HepG2 (cell line): ENCODE measurements at regions not wholly inside any gene's neighbourhood (a gene's known extent, or its start where the extent isn't known, plus 50 kb on each side); places are given as distances from the start of the nearest gene placed in this dataset.

Experiments used
- ATAC-seq: fragments of 200-7000 bp; cut with Tn5 transposase; 3 replicates; pipeline ENCODE4 v1.9.1; 2020; ENCODE audit warnings: mild to moderate bottlenecking, moderate library complexity
- BruUV-seq: library from RNA; stranded (reverse); fragments of 400-500 nt; replicated peaks from 2 replicates; lab custom pipeline; 2021; lab: Mats Ljungman, UMichigan
- CTCF ChIA-PET: fragments of 300-600 bp; formaldehyde crosslinking; extraction: SDS; loops from one replicate; lab custom pipeline; 2021; ENCODE audit warnings: low total read pairs, inconsistent platforms, low intra/inter-chr PET ratio; lab: Yijun Ruan, JAX
- POLR2A ChIA-PET: fragments of 350-600 bp; sonication (Branson Sonifier 250); formaldehyde crosslinking; loops from one replicate; lab custom pipeline; 2020; ENCODE audit warnings: antibody characterized with exemption, inconsistent platforms; lab: Yijun Ruan, JAX
- DNase-seq: peaks from one replicate; pipeline ENCODE4 v3.0.0-alpha.2; 2015; ENCODE audit warnings: low spot score
- FAIRE-seq: peaks from 3 replicates; lab custom pipeline; 2011; peaks lifted over from hg19 to GRCh38; lab: Jason Lieb, UNC
- H2AFZ ChIP-seq: one replicate; pipeline ENCODE4 v1.6.1; 2011; ENCODE audit warnings: low read length, inconsistent platforms
- H3K27ac ChIP-seq: fragments of 300-600 bp; 3 replicates; pipeline ENCODE4 v1.8.0; 2011; ENCODE audit warnings: mixed run types, mild to moderate bottlenecking, mixed read lengths, low read length, inconsistent platforms; ENCODE audit not compliant: insufficient read depth; ENCODE audit errors: extremely low read length
- H3K27me3 ChIP-seq, 2 experiments: fragments of 200-600 bp in 1 of 2; 2 replicates in 1 of 2; 3 replicates in 1 of 2; pipeline versions ENCODE4 v1.6.0 to v1.8.0; 2011; ENCODE audit warnings: low read length in 2 of 2, mild to moderate bottlenecking in 2 of 2, moderate library complexity in 2 of 2, inconsistent platforms in 1 of 2; ENCODE audit not compliant: insufficient read depth in 2 of 2, control insufficient read depth in 1 of 2
- H3K36me3 ChIP-seq, 2 experiments: fragments of 200-600 bp in 1 of 2; replicated peaks in 1 of 2; 2 replicates in 1 of 2; 3 replicates in 1 of 2; pipeline versions ENCODE4 v1.5.1 to v1.8.0; 2011; ENCODE audit warnings: low read length in 2 of 2, inconsistent platforms in 1 of 2; ENCODE audit not compliant: insufficient read depth in 2 of 2, control insufficient read depth in 1 of 2
- H3K4me1 ChIP-seq: 2 replicates; pipeline ENCODE4 v1.5.1; 2012; ENCODE audit warnings: low read length, inconsistent platforms; ENCODE audit not compliant: insufficient read depth
- H3K4me2 ChIP-seq: 2 replicates; pipeline ENCODE4 v1.6.0; 2011; ENCODE audit warnings: low read depth, low read length, inconsistent platforms
- H3K4me3 ChIP-seq, 3 experiments: fragments of 200-600 bp in 1 of 3; sonication (generic), shearing (Covaris generic) in 1 of 3; replicated peaks in 1 of 3; 2 replicates each; pipeline ENCODE4 v1.5.1; 2011 to 2016; ENCODE audit warnings: low read length in 3 of 3, inconsistent platforms in 2 of 3, low read depth in 2 of 3, mild to moderate bottlenecking in 2 of 3, control low read depth in 1 of 3, mixed read lengths in 1 of 3; ENCODE audit not compliant: insufficient read depth in 1 of 3
- H3K79me2 ChIP-seq: one replicate; pipeline ENCODE4 v1.6.1; 2011; ENCODE audit warnings: low read length, inconsistent platforms; ENCODE audit not compliant: insufficient read depth
- H3K9ac ChIP-seq: 2 replicates; pipeline ENCODE4 v1.6.0; 2011; ENCODE audit warnings: mild to moderate bottlenecking, low read depth, low read length, inconsistent platforms; ENCODE audit not compliant: insufficient read depth
- H3K9me3 ChIP-seq: 2 replicates; pipeline ENCODE4 v1.5.1; 2012; ENCODE audit warnings: mild to moderate bottlenecking, low read length
- H4K20me1 ChIP-seq: 2 replicates; pipeline ENCODE4 v1.6.0; 2011; ENCODE audit warnings: inconsistent platforms, mild to moderate bottlenecking, low read length, moderate library complexity; ENCODE audit not compliant: insufficient read depth
- ATAD3A ChIP-seq: sonication (generic); formaldehyde crosslinking; IDR thresholded peaks from 2 replicates; pipeline ENCODE4 v1.4.0; 2020; ENCODE audit warnings: missing genetic modification reagents
- CCDC6 ChIP-seq: sonication (generic); formaldehyde crosslinking; IDR thresholded peaks from 2 replicates; pipeline ENCODE4 v1.8.1; 2022; ENCODE audit warnings: mild to moderate bottlenecking, missing genetic modification reagents, moderate library complexity
- CEBPZ ChIP-seq: IDR thresholded peaks from 2 replicates; pipeline ENCODE4 v1.6.1; 2012; ENCODE audit warnings: low read length, improper control_type of control experiment
- ETV5 ChIP-seq: IDR thresholded peaks from 2 replicates; pipeline ENCODE4 v1.6.1; 2018; ENCODE audit warnings: missing biosample characterization, missing genetic modification reagents, inconsistent platforms, borderline replicate concordance
- MTA3 ChIP-seq: sonication (generic); formaldehyde crosslinking; IDR thresholded peaks from 2 replicates; pipeline ENCODE4 v1.4.0; 2020; ENCODE audit warnings: missing genetic modification reagents
- MZF1 ChIP-seq: sonication (generic); formaldehyde crosslinking; IDR thresholded peaks from 2 replicates; pipeline ENCODE4 v1.8.1; 2023; ENCODE audit warnings: mild to moderate bottlenecking, missing genetic modification reagents, borderline replicate concordance
- POLR2AphosphoS2 ChIP-seq: IDR thresholded peaks from 2 replicates; pipeline ENCODE4 v1.6.1; 2011; ENCODE audit warnings: low read depth, low read length, improper control_type of control experiment
- ZHX1 ChIP-seq: sonication (generic); formaldehyde crosslinking; IDR thresholded peaks from 2 replicates; pipeline ENCODE4 v1.8.1; 2022; ENCODE audit warnings: low read depth, mild to moderate bottlenecking, missing genetic modification reagents
- ZKSCAN5 ChIP-seq: sonication (generic); formaldehyde crosslinking; IDR thresholded peaks from 2 replicates; pipeline ENCODE4 v1.5.1; 2020; ENCODE audit warnings: mild to moderate bottlenecking, missing genetic modification reagents
- ZNF549 ChIP-seq: sonication (generic); formaldehyde crosslinking; IDR thresholded peaks from 2 replicates; pipeline ENCODE4 v1.5.0; 2020; ENCODE audit warnings: missing genetic modification reagents
- ZNF678 ChIP-seq: sonication (generic); formaldehyde crosslinking; IDR thresholded peaks from 2 replicates; pipeline ENCODE4 v1.4.0; 2020; ENCODE audit warnings: mild to moderate bottlenecking, missing genetic modification reagents
- ZNF724P ChIP-seq: sonication (generic); formaldehyde crosslinking; IDR thresholded peaks from 2 replicates; pipeline ENCODE4 v1.8.0; 2022; ENCODE audit warnings: missing genetic modification reagents, borderline replicate concordance
- ZNF850 ChIP-seq: sonication (generic); formaldehyde crosslinking; conservative IDR thresholded peaks from 2 replicates; pipeline ENCODE4 v1.9.0; 2021; ENCODE audit warnings: mild to moderate bottlenecking, missing genetic modification reagents
- WGBS: methylation state at CpG from one replicate; pipeline ENCODE4 v1.1.6; 2017; ENCODE audit warnings: low lambda C conversion rate; 5-methylcytosine and 5-hydroxymethylcytosine counted together
- in situ Hi-C: cut with HindIII; loops from 2 replicates; pipeline ENCODE4 v1.10.0; 2017; ENCODE audit warnings: low pct_unique_long_range_greater_than_20kb; ENCODE audit not compliant: extremely low pct_ligation_motif_present
- intact Hi-C: fragments of 100-400 bp; cut with micrococcal nuclease; formaldehyde crosslinking; loops from one replicate; pipeline ENCODE4 v1.10.0; 2022; ENCODE audit not compliant: unreplicated experiment

GRCh38 chr14:51165415-51165814, 70.5 kb upstream of the TRIM9 start:
- Histone ChIP-seq H3K4me2 (no peak overlapping the region), H3K9ac (no peak overlapping the region), H3K27ac (no peak overlapping the region), H4K20me1 (no peaks in the 10 kb centered on the region), H3K36me3 (no peaks in the 10 kb centered on the region), H3K4me3 (no peak overlapping the region), H3K79me2 (no peaks in the 10 kb centered on the region), H3K9me3 (no peaks in the 10 kb centered on the region), H3K27me3 (no peaks in the 10 kb centered on the region), H2AFZ (no peak overlapping the region), H3K4me1 (no peaks in the 10 kb centered on the region)
- intact Hi-C loops: no loop called here
- no peak for ATAC-seq
- no peak for TF ChIP-seq ZHX1
- no peak for TF ChIP-seq POLR2AphosphoS2
- TF ChIP-seq ZNF850 (CRISPR knock-in tag): no peak
- no peak for TF ChIP-seq ZKSCAN5 (CRISPR knock-in tag)
- no peak for TF ChIP-seq MZF1 (CRISPR knock-in tag)
- in situ Hi-C loops: no loop called here
- no peak for FAIRE-seq
- no TSS peak for BruUV-seq
- DNase-seq: no peak
- 6% methylated on average over 3 of the region's 3 CpGs for WGBS
- CTCF ChIA-PET: no interaction called here
- POLR2A ChIA-PET: no interaction called here

DNA sequence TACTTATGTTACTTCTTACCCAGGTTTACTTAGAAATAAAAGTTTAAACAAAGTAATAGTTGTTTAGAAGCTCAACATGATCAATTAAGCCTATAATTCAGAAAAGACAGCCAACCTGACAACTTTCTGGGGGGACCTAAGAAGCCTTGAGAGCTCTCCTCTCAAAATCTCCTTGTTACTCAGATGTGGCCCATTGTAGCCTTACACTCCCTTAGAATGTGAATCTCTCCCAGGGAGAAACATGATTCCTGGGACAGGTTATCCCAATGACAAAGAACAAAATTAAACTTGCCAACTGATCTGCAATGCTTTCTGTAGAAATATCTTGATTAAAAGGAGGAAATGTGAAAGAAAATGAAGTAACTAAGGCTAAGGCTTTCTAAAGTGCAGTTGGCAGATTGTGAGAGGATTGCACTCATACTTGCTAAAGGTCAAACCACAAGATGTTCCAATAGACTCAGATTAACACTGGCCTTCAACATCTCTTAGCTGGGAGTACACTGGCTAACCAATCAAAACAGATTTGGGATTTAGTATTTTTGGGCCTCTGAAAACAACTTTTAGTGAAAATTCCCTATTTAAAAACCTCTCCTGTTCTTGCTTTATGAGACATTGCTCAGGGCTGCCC, 72.3 kb upstream of the TMX1 start:
- Histone ChIP-seq H3K79me2 (no peaks in the 10 kb centered on the region), H3K27me3 (no peaks in the 10 kb centered on the region), H3K4me1 (no peaks in the 10 kb centered on the region), H3K9me3 (no peaks in the 10 kb centered on the region), H3K4me2 (no peak overlapping the region), H3K27ac (no peak overlapping the region), H3K36me3 (no peaks in the 10 kb centered on the region), H3K4me3 (no peak overlapping the region), H3K9ac (no peak overlapping the region), H2AFZ (no peak overlapping the region), H4K20me1 (no peaks in the 10 kb centered on the region)
- DNase-seq (no peak), FAIRE-seq (no peak), ATAC-seq (no peak)
- ChIA-PET POLR2A (no interaction called here), CTCF (no interaction called here)
- intact Hi-C loops (no loop called here), in situ Hi-C loops (no loop called here)
- no TSS peak for BruUV-seq
- TF ChIP-seq MTA3 (no peak), CCDC6 (CRISPR knock-in tag) (no peak), ZNF678 (no peak), ZNF549 (CRISPR knock-in tag) (no peak), ZNF724P (CRISPR knock-in tag) (no peak), ATAD3A (CRISPR knock-in tag) (no peak), CEBPZ (no peak), ETV5 (CRISPR knock-in tag) (no peak)
